Stimulated activated memory B cell treated with anti-CD40 and anti-IgM and Interleukin-4, amounts not matched to agents 10 μg/mL and 1 μg/mL and 100 μg/mL, for 72 hours (primary cell): ENCODE measurements at regions not wholly inside any gene's neighbourhood (a gene's known extent, or its start where the extent isn't known, plus 50 kb on each side); places are given as distances from the start of the nearest gene placed in this dataset.

Source experiments
- ATAC-seq: fragments of 150-1000 bp; cut with Tn5 transposase; 2 replicates; pipeline ENCODE4 v1.10.0; 2021
- H3K27ac Mint-ChIP-seq: one replicate; pipeline ENCODE4 v1.8.0; 2022; ENCODE audit warnings: mild to moderate bottlenecking, mixed read lengths
- H3K27me3 Mint-ChIP-seq: one replicate; pipeline ENCODE4 v1.8.0; 2022; ENCODE audit warnings: mixed read lengths
- H3K36me3 Mint-ChIP-seq: one replicate; pipeline ENCODE4 v1.8.0; 2022; ENCODE audit warnings: mixed read lengths
- H3K4me1 Mint-ChIP-seq: one replicate; pipeline ENCODE4 v1.8.0; 2022; ENCODE audit warnings: mixed read lengths
- H3K4me3 Mint-ChIP-seq: one replicate; pipeline ENCODE4 v1.8.0; 2022; ENCODE audit warnings: mild to moderate bottlenecking, moderate library complexity, mixed read lengths
- H3K9me3 Mint-ChIP-seq: one replicate; pipeline ENCODE4 v1.8.0; 2022; ENCODE audit warnings: mixed read lengths

GRCh38 chr4:156663663-156664062 lies 307.9 kb downstream of the PDGFC start:
- H3K27me3 Mint-ChIP-seq, result no peaks in the 10 kb centered on the region
- no peaks in the 10 kb centered on the region for H3K36me3 Mint-ChIP-seq
- no peaks in the 10 kb centered on the region for H3K4me1 Mint-ChIP-seq
- H3K9me3 Mint-ChIP-seq, result peaks cover 3% of the 10 kb centered on the region
- H3K27ac Mint-ChIP-seq, result no peak overlapping the region
- H3K4me3 Mint-ChIP-seq, result no peak overlapping the region
- no peak for ATAC-seq

GRCh38 chr4:156662921-156663320 lies 308.7 kb downstream of the PDGFC start:
- Mint-ChIP-seq H3K4me3 (no peak overlapping the region), H3K27me3 (no peaks in the 10 kb centered on the region), H3K36me3 (no peaks in the 10 kb centered on the region), H3K9me3 (peaks cover 3% of the 10 kb centered on the region), H3K4me1 (no peaks in the 10 kb centered on the region), H3K27ac (no peak overlapping the region)
- no peak for ATAC-seq

GRCh38 chr4:156661555-156661954 lies 310.0 kb downstream of the PDGFC start:
- H3K36me3 Mint-ChIP-seq, result no peaks in the 10 kb centered on the region
- H3K9me3 Mint-ChIP-seq, result peaks cover 3% of the 10 kb centered on the region
- no peaks in the 10 kb centered on the region for H3K27me3 Mint-ChIP-seq
- no peak for ATAC-seq
- no peak overlapping the region for H3K4me3 Mint-ChIP-seq
- no peak overlapping the region for H3K27ac Mint-ChIP-seq
- H3K4me1 Mint-ChIP-seq, result no peaks in the 10 kb centered on the region

- Mint-ChIP-seq H3K9me3 (no peaks in the 10 kb centered on the region), H3K27ac (no peak overlapping the region), H3K4me1 (no peaks in the 10 kb centered on the region), H3K36me3 (no peaks in the 10 kb centered on the region), H3K27me3 (no peaks in the 10 kb centered on the region), H3K4me3 (no peak overlapping the region)
- no peak for ATAC-seq
These were observed 311.1 kb downstream of the PDGFC start for GRCh38 chr4:156660465-156660864.

- no peak overlapping the region for H3K27ac Mint-ChIP-seq
- H3K4me3 Mint-ChIP-seq, result no peak overlapping the region
- H3K36me3 Mint-ChIP-seq, result no peaks in the 10 kb centered on the region
- H3K27me3 Mint-ChIP-seq, result no peaks in the 10 kb centered on the region
- no peak for ATAC-seq
- H3K9me3 Mint-ChIP-seq, result no peaks in the 10 kb centered on the region
- H3K4me1 Mint-ChIP-seq, result no peaks in the 10 kb centered on the region
These were observed 311.6 kb downstream of the PDGFC start for GRCh38 chr4:156659983-156660382.

GRCh38 chr4:156659570-156659969 lies 312.0 kb downstream of the PDGFC start:
- Mint-ChIP-seq H3K9me3 (no peaks in the 10 kb centered on the region), H3K4me3 (no peak overlapping the region), H3K36me3 (no peaks in the 10 kb centered on the region), H3K27ac (no peak overlapping the region), H3K4me1 (no peaks in the 10 kb centered on the region), H3K27me3 (no peaks in the 10 kb centered on the region)
- no peak for ATAC-seq

GRCh38 chr4:156656896-156657295 lies 314.7 kb downstream of the PDGFC start:
- ATAC-seq, result no peak
- Mint-ChIP-seq H3K36me3 (no peaks in the 10 kb centered on the region), H3K9me3 (no peaks in the 10 kb centered on the region), H3K4me1 (no peaks in the 10 kb centered on the region), H3K27me3 (no peaks in the 10 kb centered on the region), H3K27ac (no peak overlapping the region), H3K4me3 (no peak overlapping the region)

GRCh38 chr4:156654410-156654809 lies 317.2 kb downstream of the PDGFC start:
- ATAC-seq, result no peak
- H3K9me3 Mint-ChIP-seq, result peaks cover 7% of the 10 kb centered on the region
- H3K36me3 Mint-ChIP-seq, result no peaks in the 10 kb centered on the region
- H3K27ac Mint-ChIP-seq, result no peak overlapping the region
- H3K4me3 Mint-ChIP-seq, result no peak overlapping the region
- no peaks in the 10 kb centered on the region for H3K27me3 Mint-ChIP-seq
- H3K4me1 Mint-ChIP-seq, result no peaks in the 10 kb centered on the region

GRCh38 chr4:156643826-156644225 lies 327.8 kb downstream of the PDGFC start:
- no peaks in the 10 kb centered on the region for H3K36me3 Mint-ChIP-seq
- ATAC-seq, result no peak
- no peak overlapping the region for H3K27ac Mint-ChIP-seq
- H3K27me3 Mint-ChIP-seq, result no peaks in the 10 kb centered on the region
- no peak overlapping the region for H3K4me3 Mint-ChIP-seq
- H3K9me3 Mint-ChIP-seq, result peaks cover 8% of the 10 kb centered on the region
- no peaks in the 10 kb centered on the region for H3K4me1 Mint-ChIP-seq

- H3K9me3 Mint-ChIP-seq, result peaks cover 6% of the 10 kb centered on the region
- no peaks in the 10 kb centered on the region for H3K27me3 Mint-ChIP-seq
- ATAC-seq, result no peak
- no peaks in the 10 kb centered on the region for H3K4me1 Mint-ChIP-seq
- no peaks in the 10 kb centered on the region for H3K36me3 Mint-ChIP-seq
- no peak overlapping the region for H3K4me3 Mint-ChIP-seq
- no peak overlapping the region for H3K27ac Mint-ChIP-seq
These were observed 329.4 kb downstream of the PDGFC start for GRCh38 chr4:156642161-156642560.

GRCh38 chr4:156638925-156639605 lies 332.5 kb downstream of the PDGFC start:
- Mint-ChIP-seq H3K27me3 (no peaks in the 10 kb centered on the region), H3K9me3 (peaks cover 6% of the 10 kb centered on the region), H3K4me1 (no peaks in the 10 kb centered on the region), H3K27ac (no peak overlapping the region), H3K36me3 (no peaks in the 10 kb centered on the region), H3K4me3 (no peak overlapping the region)
- ATAC-seq, result no peak

- Mint-ChIP-seq H3K27me3 (no peaks in the 10 kb centered on the region), H3K36me3 (no peaks in the 10 kb centered on the region), H3K4me1 (no peaks in the 10 kb centered on the region), H3K27ac (no peak overlapping the region), H3K9me3 (peaks cover 6% of the 10 kb centered on the region), H3K4me3 (no peak overlapping the region)
- ATAC-seq, result no peak
These were observed 333.3 kb downstream of the PDGFC start for GRCh38 chr4:156638334-156638733.

- Mint-ChIP-seq H3K36me3 (no peaks in the 10 kb centered on the region), H3K27ac (no peak overlapping the region), H3K27me3 (no peaks in the 10 kb centered on the region), H3K9me3 (peaks cover 6% of the 10 kb centered on the region), H3K4me1 (no peaks in the 10 kb centered on the region), H3K4me3 (no peak overlapping the region)
- no peak for ATAC-seq
These were observed 335.2 kb downstream of the PDGFC start for GRCh38 chr4:156636381-156636780.

- Mint-ChIP-seq H3K27ac (no peak overlapping the region), H3K36me3 (no peaks in the 10 kb centered on the region), H3K9me3 (peaks cover 6% of the 10 kb centered on the region), H3K4me3 (no peak overlapping the region), H3K27me3 (no peaks in the 10 kb centered on the region), H3K4me1 (no peaks in the 10 kb centered on the region)
- no peak for ATAC-seq
These were observed 336.5 kb downstream of the PDGFC start for GRCh38 chr4:156635051-156635450.

- no peak overlapping the region for H3K27ac Mint-ChIP-seq
- no peaks in the 10 kb centered on the region for H3K27me3 Mint-ChIP-seq
- H3K9me3 Mint-ChIP-seq, result peaks cover 6% of the 10 kb centered on the region
- H3K36me3 Mint-ChIP-seq, result no peaks in the 10 kb centered on the region
- no peaks in the 10 kb centered on the region for H3K4me1 Mint-ChIP-seq
- ATAC-seq, result no peak
- H3K4me3 Mint-ChIP-seq, result no peak overlapping the region
These were observed 337.0 kb downstream of the PDGFC start for GRCh38 chr4:156634612-156635011.

- peaks cover 3% of the 10 kb centered on the region for H3K9me3 Mint-ChIP-seq
- H3K4me3 Mint-ChIP-seq, result no peak overlapping the region
- no peak for ATAC-seq
- H3K36me3 Mint-ChIP-seq, result no peaks in the 10 kb centered on the region
- H3K4me1 Mint-ChIP-seq, result no peaks in the 10 kb centered on the region
- H3K27me3 Mint-ChIP-seq, result no peaks in the 10 kb centered on the region
- H3K27ac Mint-ChIP-seq, result no peak overlapping the region
These were observed 337.8 kb downstream of the PDGFC start for GRCh38 chr4:156633847-156634246.

GRCh38 chr4:156628858-156629257 lies 342.7 kb downstream of the PDGFC start:
- no peak overlapping the region for H3K27ac Mint-ChIP-seq
- no peaks in the 10 kb centered on the region for H3K27me3 Mint-ChIP-seq

More at GRCh38 chr4:156628858-156629257, 342.7 kb downstream of the PDGFC start:
- no peak for ATAC-seq
- Mint-ChIP-seq H3K4me3 (no peak overlapping the region), H3K4me1 (no peaks in the 10 kb centered on the region), H3K9me3 (peaks cover 3% of the 10 kb centered on the region), H3K36me3 (no peaks in the 10 kb centered on the region)
